Ovary (tissue), 7 donors: ENCODE measurements at regions not wholly inside any gene's neighbourhood (a gene's known extent, or its start where the extent isn't known, plus 50 kb on each side); places are given as distances from the start of the nearest gene placed in this dataset.

ENCODE experiments used
- DNase-seq, 5 donors: peaks; one replicate each; pipeline ENCODE4 v3.0.0-alpha.2; 2019 to 2020
- H3K27ac ChIP-seq, 2 donors: fragments of 200-600 bp; one replicate each; pipeline versions ENCODE4 v1.5.1 to v1.8.0; 2019 to 2022
- H3K27me3 ChIP-seq: fragments of 200-600 bp; one replicate; pipeline ENCODE4 v1.8.0; 2022
- H3K36me3 ChIP-seq: fragments of 200-600 bp; sonication (generic); one replicate; pipeline ENCODE4 v1.5.1; 2019
- H3K4me1 ChIP-seq: one replicate; pipeline ENCODE4 v1.8.1; 2013; ENCODE audit warnings: mild to moderate bottlenecking, moderate library complexity; ENCODE audit not compliant: insufficient read depth
- H3K4me3 ChIP-seq: fragments of 200-600 bp; sonication (generic); one replicate; pipeline ENCODE4 v1.5.1; 2017
- H3K9me3 ChIP-seq, 2 donors: fragments of 200-600 bp in 1 of 2; sonication (generic) in 1 of 2; one replicate each; pipeline versions ENCODE4 v1.5.1 to v1.8.1; 2013 to 2019; ENCODE audit warnings: mild to moderate bottlenecking in 1 of 2, moderate library complexity in 1 of 2
- CTCF ChIP-seq, 3 donors: fragments of 450-650 bp in 2 of 3; fragments of 200-600 bp in 1 of 3; IDR thresholded peaks; one replicate each; pipeline versions ENCODE4 v1.5.1 to v1.8.0; 2016 to 2022; ENCODE audit warnings: antibody characterized with exemption in 3 of 3, mild to moderate bottlenecking in 1 of 3
- EP300 ChIP-seq: sonication (generic); formaldehyde crosslinking; IDR thresholded peaks from one replicate; pipeline ENCODE4 v1.6.1; 2017; ENCODE audit warnings: antibody characterized with exemption
- POLR2A ChIP-seq: fragments of 450-650 bp; IDR thresholded peaks from one replicate; pipeline ENCODE4 v1.6.1; 2017; ENCODE audit warnings: antibody characterized with exemption, mild to moderate bottlenecking, moderate library complexity
- WGBS, 3 donors: extraction: QIAGEN DNeasy Blood & Tissue Kit in 1 of 3; methylation state at CpG; one replicate each; pipeline versions ENCODE4 v1.1.5 to v1.1.7; 2013 to 2017; 5-methylcytosine and 5-hydroxymethylcytosine counted together
- intact Hi-C, 4 donors: fragments of 100-400 bp; cut with DNase I; formaldehyde crosslinking; loops; one replicate each; pipeline versions ENCODE4 v1.11.0 to v1.15.1; 2022 to 2023
- donor health status: DM: no; HTN: no; CAD: no; lungs with moderate emphysema.
- donor health status: DM: no; HTN: no; CAD: no.
- donor health status: Bipolar disorder and iron deficiency.
- donor health status: DM: no; HTN: no; CAD: no.
- donor health status: DM: yes; HTN: yes; CAD: no.

GRCh38 chr20:11550657-11551338 lies 366.9 kb upstream of the BTBD3 start:
- DNase-seq = no peak
- no peaks in the 10 kb centered on the region for H3K27me3 ChIP-seq
- no peaks in the 10 kb centered on the region for H3K36me3 ChIP-seq
- H3K27ac ChIP-seq = no peak overlapping the region
- H3K9me3 ChIP-seq = no peaks in the 10 kb centered on the region
- WGBS, 3 donors = 79 to 89% (median 87%) methylated on average over 8 of the region's 8 CpGs
- TF ChIP-seq EP300 (no peak), CTCF (IDR thresholded peaks at IDR 0.05) (no peak), POLR2A (no peak)
- intact Hi-C loops = no loop called here
- H3K4me3 ChIP-seq = no peak overlapping the region
- H3K4me1 ChIP-seq = no peaks in the 10 kb centered on the region

- no peak for DNase-seq
- no peaks in the 10 kb centered on the region for H3K27me3 ChIP-seq
- no peak for TF ChIP-seq CTCF (IDR thresholded peaks at IDR 0.05)
- TF ChIP-seq POLR2A = no peak
- TF ChIP-seq EP300 = no peak
- no peak overlapping the region for H3K27ac ChIP-seq
- no peaks in the 10 kb centered on the region for H3K9me3 ChIP-seq
- no peaks in the 10 kb centered on the region for H3K4me1 ChIP-seq
- H3K4me3 ChIP-seq = no peak overlapping the region
- intact Hi-C loops = no loop called here
- no peaks in the 10 kb centered on the region for H3K36me3 ChIP-seq
Measured at GRCh38 chr20:11551479-11551878, 366.2 kb upstream of the BTBD3 start.

GRCh38 chr20:11553603-11554002 lies 364.1 kb upstream of the BTBD3 start:
- DNase-seq = no peak
- H3K9me3 ChIP-seq = no peaks in the 10 kb centered on the region
- no peak overlapping the region for H3K27ac ChIP-seq
- no peaks in the 10 kb centered on the region for H3K27me3 ChIP-seq
- 37 to 49% (median 38%) methylated on average over 4 of the region's 4 CpGs for WGBS, 3 donors
- no peaks in the 10 kb centered on the region for H3K36me3 ChIP-seq
- H3K4me3 ChIP-seq = no peak overlapping the region
- no peaks in the 10 kb centered on the region for H3K4me1 ChIP-seq
- TF ChIP-seq CTCF (IDR thresholded peaks at IDR 0.05) (no peak), EP300 (no peak), POLR2A (no peak)
- intact Hi-C loops = no loop called here

GRCh38 chr20:11555510-11555909 lies 362.2 kb upstream of the BTBD3 start:
- intact Hi-C loops = no loop called here
- DNase-seq = no peak
- no peaks in the 10 kb centered on the region for H3K36me3 ChIP-seq
- TF ChIP-seq CTCF (IDR thresholded peaks at IDR 0.05) = no peak
- no peaks in the 10 kb centered on the region for H3K27me3 ChIP-seq
- 96 to 100% (median 97%) methylated on average over 2 of the region's 2 CpGs for WGBS, 3 donors
- no peak overlapping the region for H3K4me3 ChIP-seq
- no peaks in the 10 kb centered on the region for H3K9me3 ChIP-seq
- no peaks in the 10 kb centered on the region for H3K4me1 ChIP-seq
- no peak overlapping the region for H3K27ac ChIP-seq
